Ascending aorta (tissue), 2 donors: ENCODE measurements at regions not wholly inside any gene's neighbourhood (a gene's known extent, or its start where the extent isn't known, plus 50 kb on each side); places are given as distances from the start of the nearest gene placed in this dataset.

Experiments
- DNase-seq, 2 donors: peaks; one replicate each; pipeline ENCODE4 v3.0.0-alpha.2; 2019; ENCODE audit warnings: low spot score in 2 of 2
- H3K27ac ChIP-seq, 2 donors: fragments of 200-600 bp; sonication (generic); one replicate each; pipeline ENCODE4 v1.5.1; 2016 to 2017; ENCODE audit warnings: mild to moderate bottlenecking in 1 of 2
- H3K27me3 ChIP-seq: fragments of 200-600 bp; sonication (generic); one replicate; pipeline ENCODE4 v1.5.1; 2017
- H3K36me3 ChIP-seq, 2 donors: fragments of 200-600 bp; sonication (generic); one replicate each; pipeline ENCODE4 v1.5.1; 2016
- H3K4me1 ChIP-seq, 2 donors: fragments of 200-600 bp; sonication (generic); one replicate each; pipeline ENCODE4 v1.5.1; 2016 to 2017; ENCODE audit warnings: mild to moderate bottlenecking in 1 of 2
- H3K4me3 ChIP-seq, 2 donors: fragments of 200-600 bp; sonication (generic); one replicate each; pipeline ENCODE4 v1.5.1; 2016 to 2017; ENCODE audit warnings: mild to moderate bottlenecking in 1 of 2
- H3K9me3 ChIP-seq, 2 donors: fragments of 200-600 bp; sonication (generic); one replicate each; pipeline ENCODE4 v1.5.1; 2016
- CTCF ChIP-seq, 3 experiments: fragments of 200-600 bp in 2 of 3; fragments of 450-650 bp in 1 of 3; sonication (generic) in 2 of 3; IDR thresholded peaks; one replicate each; pipeline ENCODE4 v1.5.1; 2016 to 2019; ENCODE audit warnings: antibody characterized with exemption in 3 of 3, mild to moderate bottlenecking in 1 of 3, moderate library complexity in 1 of 3
- intact Hi-C: fragments of 100-400 bp; cut with DNase I; formaldehyde crosslinking; loops from one replicate; pipeline ENCODE4 v1.15.1; 2023

GRCh38 chr1:38201431-38201830 is 154.8 kb upstream of the POU3F1 start:
- TF ChIP-seq CTCF (IDR thresholded peaks at IDR 0.05) = no peak
- H3K36me3 ChIP-seq = no peaks in the 10 kb centered on the region
- H3K4me3 ChIP-seq = no peak overlapping the region
- no peak overlapping the region for H3K27ac ChIP-seq
- DNase-seq = no peak
- intact Hi-C loops = no loop called here
- H3K9me3 ChIP-seq = no peaks in the 10 kb centered on the region
- no peaks in the 10 kb centered on the region for H3K27me3 ChIP-seq
- H3K4me1 ChIP-seq = no peaks in the 10 kb centered on the region

DNA sequence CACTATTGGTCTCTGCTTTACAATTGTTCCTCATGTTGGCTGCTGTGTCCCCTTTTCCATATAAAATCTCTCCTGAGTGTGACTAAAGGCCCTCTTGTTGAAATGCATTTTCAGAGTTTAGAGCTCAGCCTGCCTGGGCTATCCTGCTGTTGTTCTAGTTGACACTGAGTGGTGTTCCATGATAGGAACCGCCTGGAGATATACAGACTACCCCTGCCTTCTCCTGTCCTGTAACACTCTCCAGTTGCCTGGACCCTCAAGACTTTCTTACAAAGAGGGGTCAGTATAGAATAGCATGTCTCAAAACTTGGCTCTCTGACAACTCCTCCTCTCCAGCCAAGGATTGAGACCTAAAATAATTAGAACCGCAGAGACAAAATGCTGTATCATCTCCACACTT is 152.0 kb upstream of the POU3F1 start:
- no peaks in the 10 kb centered on the region for H3K4me1 ChIP-seq
- no peak overlapping the region for H3K4me3 ChIP-seq
- intact Hi-C loops = no loop called here
- DNase-seq = no peak
- H3K36me3 ChIP-seq = no peaks in the 10 kb centered on the region
- no peak for TF ChIP-seq CTCF (IDR thresholded peaks at IDR 0.05)
- no peaks in the 10 kb centered on the region for H3K9me3 ChIP-seq
- no peaks in the 10 kb centered on the region for H3K27me3 ChIP-seq
- no peak overlapping the region for H3K27ac ChIP-seq

DNA sequence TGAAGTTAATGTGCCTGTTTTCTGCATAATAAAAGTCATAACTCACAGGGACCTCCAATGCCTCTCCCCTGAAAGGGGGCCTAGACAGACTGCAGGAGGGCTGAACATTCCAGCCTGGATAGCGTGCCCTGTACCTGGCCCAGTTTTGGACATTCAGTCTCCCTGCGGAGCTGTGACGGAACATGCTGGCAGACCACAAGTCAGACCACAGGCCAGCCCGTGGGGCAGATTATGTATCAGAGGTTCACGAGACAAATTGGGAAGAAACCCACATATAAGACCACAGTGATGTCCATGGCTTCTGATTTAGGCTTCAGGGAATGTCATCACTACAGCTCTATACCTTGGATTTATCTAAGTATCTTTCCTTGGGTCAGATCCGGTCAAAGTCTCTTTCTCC is 151.5 kb upstream of the POU3F1 start:
- no peak for TF ChIP-seq CTCF (IDR thresholded peaks at IDR 0.05)
- no peaks in the 10 kb centered on the region for H3K36me3 ChIP-seq
- H3K9me3 ChIP-seq = no peaks in the 10 kb centered on the region
- no peaks in the 10 kb centered on the region for H3K27me3 ChIP-seq
- H3K27ac ChIP-seq = no peak overlapping the region
- no peak overlapping the region for H3K4me3 ChIP-seq
- intact Hi-C loops = no loop called here
- DNase-seq = no peak
- no peaks in the 10 kb centered on the region for H3K4me1 ChIP-seq

DNA sequence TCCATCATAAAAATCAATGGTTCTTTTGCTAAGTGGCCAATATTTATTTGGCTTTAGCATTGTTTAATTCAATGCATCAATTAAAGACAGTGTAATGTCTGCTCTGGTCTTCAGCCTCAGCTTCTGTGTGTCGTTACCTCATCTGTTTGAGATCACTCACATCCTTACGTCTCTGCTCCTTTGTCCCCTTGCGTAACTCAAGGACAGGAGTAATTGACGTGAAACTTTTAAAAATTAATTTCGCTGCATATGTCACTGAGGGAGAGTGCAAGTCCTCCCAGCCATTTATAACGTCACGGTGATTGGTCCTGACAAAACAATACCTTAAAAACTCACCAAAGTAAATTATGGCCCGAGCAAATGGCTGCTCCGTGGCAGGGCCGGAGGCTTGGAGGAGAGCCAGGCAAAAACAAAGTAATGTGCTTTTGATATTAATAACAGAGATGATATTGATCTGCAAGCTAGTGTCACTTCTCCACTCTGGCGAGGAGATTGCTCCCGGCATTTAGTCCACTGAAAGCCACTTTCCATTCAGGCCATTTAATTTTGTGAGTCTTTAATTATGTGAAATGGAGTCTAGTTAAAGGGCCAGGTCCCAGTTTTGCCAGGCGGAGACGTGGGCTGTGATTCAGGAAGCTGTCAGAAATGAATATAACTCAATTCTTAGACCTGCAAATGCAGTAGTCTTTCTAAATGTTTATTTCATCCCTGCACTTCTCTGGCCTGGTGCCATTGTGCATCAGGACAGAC is 150.9 kb upstream of the POU3F1 start:
- intact Hi-C loops = no loop called here
- H3K36me3 ChIP-seq = no peaks in the 10 kb centered on the region
- H3K9me3 ChIP-seq = no peaks in the 10 kb centered on the region
- no peak for TF ChIP-seq CTCF (IDR thresholded peaks at IDR 0.05)
- H3K4me1 ChIP-seq = no peaks in the 10 kb centered on the region
- H3K27me3 ChIP-seq = no peaks in the 10 kb centered on the region
- no peak overlapping the region for H3K27ac ChIP-seq
- DNase-seq = no peak
- H3K4me3 ChIP-seq = no peak overlapping the region

GRCh38 chr1:38194472-38194871 is 147.9 kb upstream of the POU3F1 start:
- no peak for DNase-seq
- H3K9me3 ChIP-seq = no peaks in the 10 kb centered on the region
- no peaks in the 10 kb centered on the region for H3K27me3 ChIP-seq
- H3K36me3 ChIP-seq = no peaks in the 10 kb centered on the region
- no peaks in the 10 kb centered on the region for H3K4me1 ChIP-seq
- no peak overlapping the region for H3K27ac ChIP-seq
- TF ChIP-seq CTCF (IDR thresholded peaks at IDR 0.05) = no peak
- intact Hi-C loops = no loop called here
- no peak overlapping the region for H3K4me3 ChIP-seq

- intact Hi-C loops = no loop called here
- no peak for TF ChIP-seq CTCF (IDR thresholded peaks at IDR 0.05)
- Histone ChIP-seq H3K4me1 (no peaks in the 10 kb centered on the region), H3K9me3 (no peaks in the 10 kb centered on the region), H3K27ac (no peak overlapping the region), H3K27me3 (no peaks in the 10 kb centered on the region), H3K4me3 (no peak overlapping the region), H3K36me3 (no peaks in the 10 kb centered on the region)
- DNase-seq = no peak
These were observed 146.4 kb upstream of the POU3F1 start for GRCh38 chr1:38193040-38193439.
